ENCODE measurements at regions not wholly inside any gene's neighbourhood (a gene's known extent, or its start where the extent isn't known, plus 50 kb on each side); places are given as distances from the start of the nearest gene placed in this dataset.
"Not testable (repeated sequence)": the region's sequence is repeated elsewhere in the genome, so short reads cannot be mapped to it uniquely, and the experiment has no call there.

DNA sequence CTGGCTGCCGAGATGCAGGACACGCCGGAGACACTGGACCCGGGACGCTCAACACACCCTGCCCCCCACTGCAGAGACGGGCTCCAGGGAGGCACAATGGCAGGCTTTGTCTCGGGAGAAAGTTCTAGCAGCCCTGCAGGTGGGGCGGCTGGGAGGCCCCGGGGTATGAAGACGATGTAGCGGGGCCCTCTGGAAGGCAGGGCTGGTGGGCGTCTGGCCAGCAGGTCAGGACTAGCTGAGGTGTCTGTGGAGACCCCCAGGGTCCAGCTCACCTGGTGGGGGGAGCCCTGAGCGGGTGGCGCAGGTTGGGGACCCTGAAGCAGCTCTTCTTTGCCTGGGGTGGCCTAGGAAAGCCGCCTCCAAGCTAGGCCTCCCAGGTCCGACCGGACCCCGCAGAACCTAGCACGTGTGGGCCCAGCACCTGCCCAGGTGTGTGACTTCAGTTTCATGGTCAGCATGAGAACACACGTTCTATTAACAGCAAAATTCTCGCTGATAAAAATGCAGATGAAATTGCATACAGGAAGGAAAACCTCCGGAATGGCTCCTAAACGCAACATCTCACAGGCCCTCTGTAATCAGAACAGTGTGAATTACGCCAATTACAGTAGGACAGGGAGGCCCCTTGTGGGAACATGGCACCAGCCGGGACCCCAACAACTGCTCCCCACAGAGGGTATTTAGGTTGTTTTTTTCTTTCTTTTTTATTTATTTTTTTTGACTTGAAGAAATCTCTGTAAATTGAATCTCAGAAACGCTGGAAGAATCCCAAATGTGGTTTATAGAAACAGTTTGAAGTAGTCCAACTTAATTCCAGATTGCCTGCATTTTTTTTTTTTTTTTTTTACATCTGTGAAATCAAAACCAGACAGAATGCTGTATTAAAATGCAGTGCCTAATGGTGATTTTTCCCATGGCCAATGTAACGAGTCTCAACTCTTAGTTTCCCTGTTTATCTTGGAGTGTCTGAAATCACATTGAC lies 195.6 kb upstream of the ZNF469 start:
- not testable (repeated sequence) for DNase-seq (ENCODE audit: low spot score)

DNA sequence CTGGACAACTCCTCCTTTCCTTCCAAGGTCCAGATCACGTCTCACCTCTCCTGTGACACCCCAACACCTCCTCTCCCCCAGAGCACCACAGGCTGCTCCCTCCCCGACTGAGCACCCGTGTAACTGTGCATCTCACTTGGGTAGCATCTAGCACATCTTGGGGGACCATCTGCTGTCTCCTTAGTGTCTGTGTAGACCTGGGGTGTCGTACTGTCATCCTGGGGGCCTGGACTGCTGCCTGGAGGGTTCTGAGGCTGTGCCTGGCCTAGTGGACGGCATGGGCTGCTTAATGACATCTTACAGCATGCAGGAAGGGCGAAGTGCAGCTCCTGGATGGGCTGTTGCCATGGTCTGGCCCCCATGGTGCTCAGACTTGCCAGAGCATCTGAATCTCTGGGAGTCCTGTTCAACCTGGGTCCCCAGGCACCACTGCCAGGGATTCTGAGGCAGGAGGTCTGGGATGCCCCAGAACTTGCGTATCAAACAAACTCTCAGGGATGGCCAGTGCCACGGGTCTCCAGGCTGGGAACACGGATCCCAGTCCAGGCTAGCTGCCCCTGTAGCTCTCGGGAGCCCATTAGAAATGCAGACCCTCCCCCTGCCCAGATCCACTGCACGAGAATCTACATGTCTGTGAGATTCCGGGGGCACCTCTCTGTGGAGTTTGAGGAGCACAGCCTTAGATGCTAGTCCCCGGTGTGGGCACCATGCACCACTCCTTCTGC lies 194.4 kb upstream of the ZNF469 start:
- not testable (repeated sequence) for DNase-seq (ENCODE audit: low spot score)

DNA sequence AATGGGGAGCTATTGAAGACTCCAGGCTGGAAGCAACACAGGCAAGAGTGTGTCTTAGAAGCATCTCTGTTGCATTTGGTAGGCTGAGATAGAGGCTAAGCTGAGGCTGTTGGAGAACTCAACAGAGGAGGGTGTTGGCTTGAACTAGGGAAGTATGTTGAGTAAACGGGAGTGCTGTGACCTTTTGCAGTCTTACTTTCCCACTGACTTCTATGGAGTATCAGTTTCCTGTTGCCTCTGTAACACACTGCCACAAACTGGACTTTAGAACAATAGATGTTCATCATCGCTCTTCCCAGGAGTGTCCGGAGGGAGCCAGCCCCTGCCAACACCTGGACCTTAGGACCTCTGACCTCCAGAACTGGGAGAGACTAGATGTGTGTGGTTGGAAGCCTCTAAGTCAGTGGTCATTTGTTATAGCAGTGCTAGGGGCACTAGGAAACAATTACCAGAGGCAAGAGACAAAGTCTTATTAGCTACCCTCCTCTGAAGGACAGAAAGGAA lies 192.1 kb upstream of the ZNF469 start:
- DNase-seq (ENCODE audit: low spot score), result not testable (repeated sequence)

DNA sequence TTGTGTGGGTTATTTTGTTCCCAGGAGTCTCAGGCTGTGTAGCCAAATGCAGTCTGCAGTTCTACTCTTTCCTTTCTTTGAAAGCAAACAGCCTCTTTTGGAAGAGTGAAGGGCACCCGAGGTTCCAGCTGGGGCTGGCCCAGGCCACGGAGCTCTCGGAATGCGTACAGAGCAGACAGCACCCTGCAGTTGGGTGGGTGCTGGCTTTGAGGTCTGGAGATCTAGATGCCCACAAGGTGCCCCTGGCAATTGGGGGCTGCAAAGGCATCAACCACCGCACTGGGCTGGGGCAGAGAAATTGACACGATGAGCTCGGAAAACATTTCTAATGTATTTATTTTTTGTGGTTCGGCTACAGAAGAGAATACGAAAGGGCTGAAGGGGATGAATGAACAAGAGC lies 191.6 kb upstream of the ZNF469 start:
- DNase-seq (ENCODE audit: low spot score), result not testable (repeated sequence)

DNA sequence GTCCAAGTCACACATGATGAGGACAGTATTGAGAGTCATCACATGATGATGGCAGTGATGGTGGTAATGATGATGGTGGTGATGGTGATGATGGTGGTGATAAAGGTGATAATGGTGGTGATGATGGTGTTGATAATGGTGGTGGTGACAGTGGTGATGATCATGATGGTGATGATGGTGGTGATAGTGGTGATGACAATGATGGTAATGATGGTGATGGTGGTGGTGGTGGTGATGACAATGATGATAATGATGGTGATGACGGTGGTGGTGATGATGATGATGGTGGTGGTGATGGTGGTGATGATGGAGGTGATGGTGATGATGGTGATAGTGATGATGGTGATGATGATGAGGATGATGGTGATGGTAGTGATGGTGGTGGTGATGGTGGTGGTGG lies 190.2 kb upstream of the ZNF469 start:
- DNase-seq (ENCODE audit: low spot score), result no peak

DNA sequence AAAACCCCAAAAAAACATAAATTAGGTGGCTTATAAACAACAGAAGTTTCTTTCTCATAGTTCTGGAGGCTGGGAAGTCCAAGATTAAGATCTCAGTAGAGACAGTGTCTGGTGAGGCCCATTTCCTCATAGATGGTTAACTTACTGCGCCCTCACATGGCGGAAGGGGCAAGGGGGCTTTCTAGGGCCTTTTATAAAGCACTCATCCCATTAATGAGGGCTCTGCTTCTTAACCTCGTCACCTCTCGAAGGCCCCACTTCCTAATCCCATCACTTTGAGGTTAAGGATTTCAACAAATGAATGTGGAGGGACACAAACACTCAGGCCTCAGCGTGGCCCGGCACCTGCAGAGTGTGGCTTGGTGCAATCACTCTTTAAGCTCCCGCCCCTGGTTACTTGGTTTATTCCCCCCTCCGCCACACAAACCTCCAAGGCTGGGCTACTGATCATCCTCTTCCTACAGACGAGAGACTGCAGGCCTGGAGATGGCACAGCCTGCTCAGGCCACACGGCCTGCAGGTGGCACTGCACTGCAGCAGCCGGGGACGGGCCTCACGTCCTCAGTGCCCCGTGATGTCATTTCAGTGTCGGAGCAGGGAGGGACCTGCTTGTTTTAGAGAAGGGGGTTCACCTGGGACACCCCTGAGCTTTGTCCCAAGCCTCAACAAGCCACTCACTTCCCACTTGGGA lies 188.9 kb upstream of the ZNF469 start:
- peak; percentile 18 for DNase-seq (ENCODE audit: low spot score)

DNA sequence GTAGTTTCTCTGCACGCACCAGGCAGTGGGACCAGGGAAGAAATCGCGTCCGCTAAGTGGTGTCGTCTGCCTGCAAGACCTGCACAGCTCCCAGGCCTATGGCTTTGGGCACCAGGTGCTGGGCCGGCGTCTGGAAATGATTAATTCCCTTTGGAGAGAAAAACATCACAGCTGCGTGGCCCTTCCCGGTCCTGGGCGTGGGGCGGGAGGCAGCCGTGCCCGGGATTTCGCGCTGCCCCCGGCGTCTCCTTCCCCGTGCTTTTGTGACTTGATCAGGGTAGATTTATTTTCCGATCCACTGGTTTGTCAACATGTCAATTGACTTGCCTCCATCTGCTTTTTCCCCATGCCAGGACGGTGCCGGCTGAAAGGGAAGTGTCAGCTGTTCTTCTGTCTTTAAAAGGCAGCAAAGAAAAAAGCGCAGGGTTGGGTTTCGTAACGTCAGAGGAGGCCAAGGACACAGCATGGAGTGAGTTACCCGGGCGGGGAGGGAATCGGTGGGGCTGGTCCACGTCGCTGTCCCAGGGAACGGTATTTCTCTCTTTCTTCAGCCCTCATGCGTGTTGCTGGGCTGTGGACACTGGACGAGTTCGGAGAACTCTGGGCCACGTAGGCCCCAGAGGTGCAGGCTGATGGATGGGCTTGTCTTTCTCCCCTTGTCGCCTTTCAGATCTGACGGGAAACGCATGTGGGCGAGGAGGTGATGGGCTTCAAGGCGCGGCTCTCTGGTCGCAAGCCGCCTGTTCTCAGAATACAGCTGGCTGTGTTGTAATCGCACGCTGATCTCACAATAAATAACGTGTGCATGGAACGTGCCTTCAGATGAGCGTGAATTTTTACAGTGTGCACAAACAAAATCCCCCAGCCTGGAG lies 188.1 kb upstream of the ZNF469 start:
- DNase-seq (ENCODE audit: low spot score), result peak; percentile 14

DNA sequence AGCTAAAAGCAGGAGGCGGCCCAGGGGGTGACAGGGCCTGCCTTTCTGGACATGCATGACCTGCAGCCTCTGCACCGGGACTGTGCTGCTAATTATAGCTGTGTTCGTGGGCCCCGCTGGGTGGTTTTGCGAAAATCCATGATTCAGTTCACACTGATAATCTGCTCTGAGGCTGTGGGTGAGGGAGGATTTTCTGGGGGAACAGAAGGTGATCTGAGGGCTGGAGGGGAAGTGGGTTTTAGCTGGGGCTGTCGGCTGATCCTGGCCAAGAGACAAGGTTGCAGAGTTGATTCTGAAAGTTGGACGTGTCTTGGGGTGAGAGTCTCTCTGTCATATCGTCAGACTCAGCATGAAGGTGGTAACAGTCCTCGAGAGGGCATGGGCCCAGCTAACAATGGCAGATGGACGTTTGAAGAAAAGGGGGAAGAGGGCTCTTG lies 187.5 kb upstream of the ZNF469 start:
- no peak for DNase-seq (ENCODE audit: low spot score)

DNA sequence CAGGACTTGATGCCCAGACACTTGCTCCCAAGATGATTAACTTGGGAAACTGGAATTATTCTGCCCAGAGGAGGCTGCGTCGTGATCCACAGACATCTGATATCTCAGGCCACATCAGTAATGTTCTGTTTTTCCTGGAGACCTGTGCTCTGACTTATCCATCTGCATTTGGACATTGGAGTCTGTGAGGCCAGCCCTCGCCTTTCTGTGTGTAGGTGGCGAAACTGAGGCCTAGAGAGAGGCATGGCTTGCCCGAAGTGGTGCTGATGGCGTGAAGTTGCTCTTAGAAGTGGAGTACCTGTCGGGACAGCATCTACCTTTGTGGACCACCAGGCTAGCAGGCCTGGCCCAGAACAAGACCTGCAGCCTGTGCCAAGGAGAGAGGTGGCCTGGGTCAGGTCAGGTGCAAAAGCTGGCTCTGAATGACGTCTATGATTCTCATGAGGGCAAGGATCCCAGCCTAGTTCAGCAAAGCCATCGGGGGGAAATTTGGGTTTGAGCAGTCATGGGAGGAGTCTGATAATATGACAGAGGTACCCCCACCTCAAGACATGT lies 186.8 kb upstream of the ZNF469 start:
- DNase-seq (ENCODE audit: low spot score), result no peak

DNA sequence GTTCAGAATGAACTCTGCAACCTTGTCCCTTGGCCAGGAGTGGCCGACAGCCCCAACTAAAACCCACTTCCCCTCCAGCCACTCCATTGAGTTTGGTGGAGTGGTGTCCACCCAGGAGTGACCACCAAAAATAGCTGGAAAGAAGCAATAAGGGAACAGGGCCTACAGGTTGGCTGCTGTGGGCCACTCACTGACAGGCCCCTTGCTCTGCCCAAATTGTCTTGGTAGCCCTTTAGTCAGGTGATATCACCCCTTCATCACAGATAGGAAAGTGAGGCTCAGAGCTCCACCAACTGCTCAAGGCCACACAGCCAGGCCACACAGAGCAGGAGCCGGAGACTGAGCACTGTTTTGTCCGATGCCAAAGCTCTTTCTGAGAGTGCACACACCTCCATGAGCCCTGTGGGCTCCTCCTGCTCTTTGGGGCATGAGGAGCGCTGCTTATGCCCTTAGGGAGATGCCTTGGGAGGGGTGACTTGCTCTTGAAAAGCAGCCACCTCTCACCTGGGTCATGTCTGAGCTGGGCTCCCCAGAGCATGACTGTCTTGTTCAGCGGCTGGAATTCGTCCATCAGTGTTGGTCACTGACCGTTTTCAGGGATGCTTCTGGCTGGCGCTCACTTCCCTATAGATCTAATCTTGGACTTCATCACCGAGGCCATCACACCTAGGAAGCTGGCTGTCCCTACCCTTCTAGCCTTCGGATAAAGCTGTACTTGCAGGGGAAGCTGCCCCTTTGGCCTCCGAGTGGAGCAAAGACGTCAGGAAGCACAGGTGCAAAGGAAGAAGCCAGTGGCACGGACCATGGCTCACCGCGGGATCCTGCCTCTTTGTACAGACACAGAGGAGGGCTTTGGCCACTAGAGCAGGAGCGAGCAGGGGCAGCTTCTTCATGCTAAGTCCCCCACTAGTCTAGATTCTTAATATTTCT lies 186.0 kb upstream of the ZNF469 start:
- no peak for DNase-seq (ENCODE audit: low spot score)

DNA sequence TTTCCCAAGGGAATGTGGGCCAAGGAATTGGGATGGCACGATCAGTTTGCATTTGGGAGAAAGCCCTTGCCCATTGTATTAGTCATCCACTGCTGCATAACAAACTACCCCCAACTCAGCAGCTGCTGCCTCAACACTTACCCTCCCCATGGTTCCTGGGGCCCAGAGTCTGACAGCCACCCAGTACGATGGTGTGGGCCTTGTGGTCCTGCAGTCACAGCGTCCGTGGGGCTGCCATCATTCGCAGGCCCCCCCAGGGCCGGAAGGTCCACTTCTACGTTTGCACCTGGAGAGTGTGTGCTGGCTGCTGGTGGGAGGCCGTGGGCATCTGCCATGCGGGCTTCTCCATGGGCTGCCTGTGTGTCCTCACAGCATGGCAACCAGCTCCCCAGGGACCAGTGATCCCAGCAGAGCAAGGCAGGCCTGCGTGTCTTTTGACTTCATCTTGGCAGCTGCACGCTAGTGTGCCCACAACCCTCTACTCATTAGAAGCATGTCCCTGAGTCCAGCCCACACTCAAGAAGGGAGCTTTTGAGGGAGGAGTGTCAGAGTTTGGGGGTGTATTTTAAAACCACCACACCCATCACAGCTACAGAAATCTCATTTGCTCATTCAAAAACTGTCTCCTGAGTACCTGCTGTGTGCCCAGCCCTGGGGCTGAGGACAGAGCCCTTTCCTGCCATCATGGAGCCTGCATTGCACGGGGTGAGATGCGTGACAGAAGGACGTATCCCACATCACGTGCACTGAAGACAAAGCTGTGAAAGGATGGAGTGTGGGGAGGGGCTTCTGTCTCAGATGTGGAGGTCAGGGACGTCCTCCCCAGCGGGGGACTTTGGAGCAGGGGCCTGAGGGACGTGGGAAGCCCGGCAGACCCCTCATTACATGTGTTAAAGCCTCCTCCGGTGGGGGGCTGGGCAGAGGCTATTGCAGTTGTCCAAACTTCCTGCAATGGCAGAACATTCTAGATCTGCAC lies 185.0 kb upstream of the ZNF469 start:
- no peak for DNase-seq (ENCODE audit: low spot score)

DNA sequence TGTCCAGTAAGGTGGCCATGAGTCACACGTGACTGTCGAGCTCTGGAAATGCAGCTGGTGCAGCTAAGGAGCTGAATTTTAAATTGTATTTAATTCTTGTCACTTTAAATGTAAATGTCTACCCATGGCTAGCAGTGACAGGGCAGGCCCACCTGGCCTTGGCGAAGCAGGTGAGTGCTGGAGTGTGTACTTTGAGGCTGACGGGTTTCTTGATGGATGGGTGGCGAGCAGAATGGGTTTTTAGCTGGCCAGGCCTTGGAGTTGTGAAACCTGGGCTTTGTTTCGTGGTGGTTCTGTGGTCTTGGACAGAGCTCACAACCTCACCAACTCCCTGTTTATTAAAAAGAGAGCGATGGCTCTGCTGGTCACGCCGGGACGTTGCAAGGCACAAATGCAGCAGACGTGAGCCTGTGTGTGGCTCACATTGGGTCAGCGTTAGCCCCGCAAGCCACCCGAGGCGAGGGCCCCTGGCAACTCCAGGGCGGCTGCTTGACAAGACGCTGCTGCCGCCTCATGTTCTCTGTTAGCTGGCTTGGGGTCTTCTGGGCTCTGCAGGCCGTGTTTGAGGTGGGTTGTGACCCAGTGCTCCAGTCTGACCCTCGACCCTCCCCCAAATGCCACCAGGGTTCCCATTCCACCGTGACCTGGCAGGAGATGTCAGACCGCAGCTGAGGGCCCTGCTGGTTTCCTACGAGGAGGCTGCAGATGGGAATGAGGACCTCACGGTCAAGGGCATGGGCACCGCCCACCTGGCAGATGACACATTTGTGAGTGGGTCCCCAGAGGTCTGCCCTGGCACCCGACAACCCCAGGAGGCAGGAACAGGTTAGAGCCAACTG lies 184.1 kb upstream of the ZNF469 start:
- not testable (repeated sequence) for DNase-seq (ENCODE audit: low spot score)

DNA sequence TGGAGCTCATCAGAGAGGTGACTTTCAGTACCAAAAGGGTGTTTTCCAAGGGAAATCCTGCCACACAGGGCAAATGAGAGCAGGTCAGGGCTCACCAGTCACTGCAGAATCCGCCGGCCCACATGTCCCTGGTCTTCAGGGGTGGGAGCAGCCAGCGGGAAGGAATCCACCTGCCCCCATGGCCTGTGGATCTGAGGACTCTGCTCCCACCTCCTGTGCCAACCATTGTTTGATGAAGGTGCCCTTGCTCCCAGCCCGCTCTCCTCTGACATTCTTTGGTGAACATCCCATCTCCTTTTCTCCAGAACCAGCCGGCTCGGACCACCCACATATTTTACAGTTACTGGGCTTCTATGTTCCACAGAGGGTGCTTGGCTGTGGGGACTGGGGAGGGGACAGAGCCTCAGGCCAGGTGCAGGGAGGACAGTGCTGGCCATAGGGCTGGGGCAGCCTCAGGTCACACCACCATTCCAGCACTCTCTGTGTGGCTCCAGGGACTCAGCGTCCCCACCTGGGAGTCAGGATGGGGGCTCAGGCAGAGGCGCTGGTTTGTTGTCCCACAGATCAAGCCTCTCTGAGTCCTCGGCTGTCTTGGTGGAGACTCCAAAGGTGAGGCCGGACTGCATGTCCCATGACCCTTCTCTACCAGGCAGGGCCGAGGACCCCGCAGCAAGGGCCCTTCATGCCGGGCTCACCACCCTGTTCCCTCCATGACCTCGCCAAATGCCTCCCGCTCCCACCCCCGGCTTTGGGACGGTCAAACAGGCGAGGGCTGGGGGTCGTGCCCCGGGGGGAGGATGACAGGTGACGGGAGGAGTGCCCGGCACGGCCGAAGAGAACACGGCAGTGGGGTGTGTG lies 183.2 kb upstream of the ZNF469 start:
- DNase-seq (ENCODE audit: low spot score), result not testable (repeated sequence)

DNA sequence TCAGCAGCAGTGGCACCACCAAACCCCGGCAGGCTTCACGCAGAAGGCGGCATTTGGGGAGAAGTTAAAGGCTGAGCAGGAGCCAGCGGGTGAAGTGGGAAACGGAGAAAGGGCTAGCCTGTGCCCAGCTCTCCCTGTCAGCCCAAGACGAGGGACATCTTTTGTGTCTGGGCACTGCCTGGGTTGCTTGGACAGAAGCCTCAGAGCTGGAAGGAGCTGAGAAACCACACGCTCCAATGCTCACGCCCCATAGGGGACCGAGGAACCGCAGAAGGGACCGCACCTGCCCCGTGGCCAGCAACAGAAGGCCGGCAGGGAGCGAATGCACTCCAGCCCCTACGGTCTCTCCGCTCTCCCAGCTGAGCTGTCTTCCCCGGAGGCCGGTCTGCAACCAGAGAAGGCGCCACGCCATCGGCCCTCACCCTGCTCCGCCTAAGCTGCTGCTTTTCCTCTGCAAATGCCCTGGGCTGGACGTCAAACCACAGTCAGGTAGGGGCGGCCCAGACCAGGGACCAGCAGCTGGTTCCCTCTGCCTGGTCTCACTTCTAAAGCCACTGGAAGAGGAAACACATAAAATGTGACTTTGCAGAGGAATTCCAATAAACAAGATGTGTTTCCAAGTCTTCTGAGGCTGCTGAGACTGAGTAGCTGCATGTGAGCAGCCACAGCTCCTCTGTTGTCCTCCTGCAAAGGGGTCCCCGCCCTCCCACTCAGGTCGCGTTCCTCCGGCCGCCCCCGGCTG lies 182.4 kb upstream of the ZNF469 start:
- not testable (repeated sequence) for DNase-seq (ENCODE audit: low spot score)

DNA sequence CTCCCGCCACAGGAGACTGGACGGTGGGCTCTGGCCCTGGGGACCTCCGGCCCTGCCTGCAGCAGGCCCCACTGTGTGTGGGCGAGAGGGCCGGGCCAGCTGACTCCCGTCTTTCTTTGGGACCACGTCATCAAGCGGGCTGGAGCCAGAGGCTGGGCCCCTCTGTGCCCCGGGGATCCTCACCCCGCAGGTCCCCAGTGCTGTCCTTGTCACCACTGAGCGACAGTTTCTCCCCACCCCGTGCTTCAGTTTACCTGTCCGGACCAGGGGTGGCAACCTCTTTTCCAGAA lies 181.9 kb upstream of the ZNF469 start:
- DNase-seq (ENCODE audit: low spot score), result no peak

DNA sequence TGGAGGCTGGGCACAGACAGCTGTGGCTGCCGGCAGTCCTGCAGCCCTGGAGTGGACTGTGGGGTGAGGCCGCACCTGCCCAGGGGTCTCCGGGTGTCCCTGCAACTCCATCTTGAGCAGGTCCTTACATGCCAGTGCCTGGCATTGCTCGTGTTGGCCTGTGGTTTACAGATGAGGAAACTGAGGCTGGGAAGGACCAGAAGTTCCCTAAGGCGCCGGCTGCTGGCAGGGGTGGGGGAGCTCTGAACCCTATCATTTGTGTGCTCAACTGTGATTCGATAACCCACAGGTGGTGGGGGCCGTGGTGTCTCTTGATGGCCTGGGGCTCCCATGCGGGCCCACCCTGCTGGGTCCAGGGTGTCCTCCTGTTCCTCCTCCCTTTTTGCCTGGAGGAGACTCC lies 181.1 kb upstream of the ZNF469 start:
- DNase-seq (ENCODE audit: low spot score), result not testable (repeated sequence)

Measured in putamen (tissue), 1 donor.